ENCODE measurements at regions not wholly inside any gene's neighbourhood (a gene's known extent, or its start where the extent isn't known, plus 50 kb on each side); places are given as distances from the start of the nearest gene placed in this dataset.

GRCh38 chr2:22887845-22888244 is 497.1 kb upstream of the KLHL29 start:
- TF ChIP-seq CTCF (IDR thresholded peaks at IDR 0.05; ENCODE audit: insufficient read depth, low read length, poor library complexity, severe bottlenecking) (no peak), EZH2phosphoT487 (conservative IDR thresholded peaks at IDR 0.05; ENCODE audit: low read length) (no peak)
